ENCODE measurements at regions not wholly inside any gene's neighbourhood (a gene's known extent, or its start where the extent isn't known, plus 50 kb on each side); places are given as distances from the start of the nearest gene placed in this dataset.
"Not testable (repeated sequence)": the region's sequence is repeated elsewhere in the genome, so short reads cannot be mapped to it uniquely, and the experiment has no call there.

- no peaks in the 10 kb centered on the region for H3K27me3 ChIP-seq (ENCODE audit: control insufficient read depth, insufficient read depth, low read length, poor library complexity, severe bottlenecking)
- no peak overlapping the region for H3K9ac ChIP-seq (ENCODE audit: extremely low read depth, low read length, poor library complexity, severe bottlenecking)
- H3K27ac Mint-ChIP-seq = no peak overlapping the region
- H3K27ac ChIP-seq (ENCODE audit: low read depth, low read length) = no peak overlapping the region
- peaks cover 8% of the 10 kb centered on the region for H3K4me1 ChIP-seq (ENCODE audit: control insufficient read depth, insufficient read depth, low read length)
- no peaks in the 10 kb centered on the region for H3K9me3 Mint-ChIP-seq
- no peak overlapping the region for H3K4me3 ChIP-seq (ENCODE audit: low read length)
- 89 to 100% methylated on average over 1 of the region's 1 CpG for WGBS, 2 experiments (ENCODE audit: insufficient coverage in 1 of 2, insufficient read length in 1 of 2)
- H3K27me3 Mint-ChIP-seq (ENCODE audit: insufficient read depth) = no peaks in the 10 kb centered on the region
- H3K36me3 Mint-ChIP-seq (ENCODE audit: low read depth) = no peaks in the 10 kb centered on the region
- H3K4me3 Mint-ChIP-seq = no peak overlapping the region
- TF ChIP-seq, protein P1, sequence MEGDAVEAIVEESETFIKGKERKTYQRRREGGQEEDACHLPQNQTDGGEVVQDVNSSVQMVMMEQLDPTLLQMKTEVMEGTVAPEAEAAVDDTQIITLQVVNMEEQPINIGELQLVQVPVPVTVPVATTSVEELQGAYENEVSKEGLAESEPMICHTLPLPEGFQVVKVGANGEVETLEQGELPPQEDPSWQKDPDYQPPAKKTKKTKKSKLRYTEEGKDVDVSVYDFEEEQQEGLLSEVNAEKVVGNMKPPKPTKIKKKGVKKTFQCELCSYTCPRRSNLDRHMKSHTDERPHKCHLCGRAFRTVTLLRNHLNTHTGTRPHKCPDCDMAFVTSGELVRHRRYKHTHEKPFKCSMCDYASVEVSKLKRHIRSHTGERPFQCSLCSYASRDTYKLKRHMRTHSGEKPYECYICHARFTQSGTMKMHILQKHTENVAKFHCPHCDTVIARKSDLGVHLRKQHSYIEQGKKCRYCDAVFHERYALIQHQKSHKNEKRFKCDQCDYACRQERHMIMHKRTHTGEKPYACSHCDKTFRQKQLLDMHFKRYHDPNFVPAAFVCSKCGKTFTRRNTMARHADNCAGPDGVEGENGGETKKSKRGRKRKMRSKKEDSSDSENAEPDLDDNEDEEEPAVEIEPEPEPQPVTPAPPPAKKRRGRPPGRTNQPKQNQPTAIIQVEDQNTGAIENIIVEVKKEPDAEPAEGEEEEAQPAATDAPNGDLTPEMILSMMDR (conservative IDR thresholded peaks at IDR 0.05) = no peak
- no peak for DNase-seq
- no peaks in the 10 kb centered on the region for H3K9me3 ChIP-seq (ENCODE audit: control insufficient read depth, low read length)
- peaks cover 29% of the 10 kb centered on the region for H3K4me1 Mint-ChIP-seq
- no peaks in the 10 kb centered on the region for H3K36me3 ChIP-seq (ENCODE audit: control insufficient read depth, insufficient read depth, low read length)
Measured at GRCh38 chr3:73259856-73260255, 198.4 kb downstream of the EBLN2 start.

DNA sequence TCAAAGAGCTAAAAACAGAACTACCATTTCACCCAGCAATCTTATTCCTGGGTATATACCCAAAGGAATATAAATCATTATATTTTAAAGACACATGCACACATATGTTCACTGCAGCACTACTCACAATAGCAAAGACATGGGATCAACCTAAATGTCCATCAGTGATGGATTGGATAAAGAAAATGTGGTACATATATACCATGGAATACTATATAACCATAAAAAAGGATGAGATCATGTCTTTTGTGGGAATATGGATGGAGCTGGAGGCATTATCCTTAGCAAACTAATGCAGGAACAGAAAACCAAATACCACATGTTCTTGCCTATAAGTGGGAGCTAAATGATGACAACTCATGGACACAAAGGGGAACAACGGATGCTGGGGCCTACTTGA, 205.1 kb downstream of the EBLN2 start:
- H3K4me3 Mint-ChIP-seq; H3K36me3 ChIP-seq (ENCODE audit: control insufficient read depth, insufficient read depth, low read length); H3K9me3 Mint-ChIP-seq; H3K4me1 ChIP-seq (ENCODE audit: control insufficient read depth, insufficient read depth, low read length); H3K4me1 Mint-ChIP-seq; H3K27ac Mint-ChIP-seq; H3K27me3 ChIP-seq (ENCODE audit: control insufficient read depth, insufficient read depth, low read length, poor library complexity, severe bottlenecking); H3K4me3 ChIP-seq (ENCODE audit: low read length); H3K9ac ChIP-seq (ENCODE audit: extremely low read depth, low read length, poor library complexity, severe bottlenecking); H3K27ac ChIP-seq (ENCODE audit: low read depth, low read length); H3K36me3 Mint-ChIP-seq (ENCODE audit: low read depth); DNase-seq; H3K9me3 ChIP-seq (ENCODE audit: control insufficient read depth, low read length); H3K27me3 Mint-ChIP-seq (ENCODE audit: insufficient read depth): not testable (repeated sequence)
- WGBS, 2 experiments (ENCODE audit: insufficient coverage in 1 of 2, insufficient read length in 1 of 2) = 95% methylated on average over 1 of the region's 1 CpG; no CpG with 5 or more reads in 1 of the 2 experiments

DNA sequence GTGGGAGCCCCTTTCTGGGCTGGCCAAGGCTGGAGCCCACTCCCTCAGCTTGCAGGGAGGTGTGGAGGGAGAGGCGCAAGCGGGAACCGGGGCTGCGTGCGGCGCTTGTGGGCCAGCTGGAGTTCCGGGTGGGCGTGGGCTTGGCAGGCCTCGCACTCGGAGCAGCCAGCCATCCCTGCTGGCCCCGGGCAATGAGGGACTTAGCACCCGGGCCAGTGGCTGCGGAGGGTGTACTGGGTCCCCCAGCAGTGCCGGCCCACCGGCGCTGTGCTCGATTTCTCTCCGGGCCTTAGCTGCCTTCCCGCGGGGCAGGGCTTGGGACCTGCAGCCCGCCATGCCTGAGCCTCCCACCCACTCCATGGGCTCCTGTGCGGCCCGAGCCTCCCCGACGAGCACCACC, 207.7 kb downstream of the EBLN2 start:
- 91 to 100% methylated on average over 2 to 20 of the region's 25 CpGs for WGBS, 2 experiments (ENCODE audit: insufficient coverage in 1 of 2, insufficient read length in 1 of 2)
- not testable (repeated sequence) for H3K27me3 Mint-ChIP-seq (ENCODE audit: insufficient read depth)

DNA sequence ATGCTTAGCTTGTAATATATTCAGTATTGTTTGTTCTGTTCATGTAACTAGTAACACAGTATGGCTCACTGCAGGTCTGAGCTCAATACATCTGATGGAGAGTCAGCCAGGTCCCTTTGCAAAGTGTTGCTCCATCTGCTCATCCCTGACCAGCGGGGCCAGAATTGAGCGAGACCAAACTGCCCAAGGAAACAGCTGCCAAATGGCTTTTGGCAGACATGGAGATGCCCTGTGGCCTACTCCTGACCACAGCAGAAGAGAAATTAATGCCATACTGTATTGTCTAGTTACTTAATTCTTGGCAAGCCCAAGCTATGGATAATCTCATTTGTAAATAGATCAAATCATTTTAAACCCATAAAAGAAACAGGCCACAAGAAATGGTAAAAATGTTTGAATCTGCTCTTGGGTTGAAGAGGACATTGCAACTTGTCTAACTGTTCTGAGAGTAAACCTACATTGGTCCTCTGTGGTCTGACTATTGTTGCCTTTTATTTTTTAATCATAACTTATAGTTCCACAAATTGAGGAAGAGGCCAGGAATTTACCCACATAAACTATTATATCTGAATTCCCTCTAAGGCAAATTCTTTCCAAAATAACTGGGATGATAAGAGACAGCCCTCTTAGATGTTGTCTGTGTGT, 209.5 kb downstream of the EBLN2 start:
- H3K27ac Mint-ChIP-seq = no peak overlapping the region
- WGBS, 2 experiments (ENCODE audit: insufficient coverage in 1 of 2, insufficient read length in 1 of 2) = 97% methylated on average over 2 of the region's 2 CpGs; no CpG with 5 or more reads in 1 of the 2 experiments
- no peaks in the 10 kb centered on the region for H3K27me3 Mint-ChIP-seq (ENCODE audit: insufficient read depth)
- Histone ChIP-seq H3K27ac (ENCODE audit: low read depth, low read length) (no peak overlapping the region), H3K9ac (ENCODE audit: extremely low read depth, low read length, poor library complexity, severe bottlenecking) (no peak overlapping the region), H3K36me3 (ENCODE audit: control insufficient read depth, insufficient read depth, low read length) (no peaks in the 10 kb centered on the region), H3K4me3 (ENCODE audit: low read length) (no peak overlapping the region), H3K4me1 (ENCODE audit: control insufficient read depth, insufficient read depth, low read length) (no peaks in the 10 kb centered on the region), H3K27me3 (ENCODE audit: control insufficient read depth, insufficient read depth, low read length, poor library complexity, severe bottlenecking) (no peaks in the 10 kb centered on the region), H3K9me3 (ENCODE audit: control insufficient read depth, low read length) (no peaks in the 10 kb centered on the region)
- no peak for DNase-seq
- H3K4me1 Mint-ChIP-seq = no peaks in the 10 kb centered on the region
- H3K36me3 Mint-ChIP-seq (ENCODE audit: low read depth) = no peaks in the 10 kb centered on the region
- no peak overlapping the region for H3K4me3 Mint-ChIP-seq
- H3K9me3 Mint-ChIP-seq = peaks cover 3% of the 10 kb centered on the region
- TF ChIP-seq, protein P1 (conservative IDR thresholded peaks at IDR 0.05) = no peak

More for the DNA sequence above, 207.7 kb downstream of the EBLN2 start:
- H3K27me3 ChIP-seq (ENCODE audit: control insufficient read depth, insufficient read depth, low read length, poor library complexity, severe bottlenecking); H3K9me3 Mint-ChIP-seq; H3K27ac ChIP-seq (ENCODE audit: low read depth, low read length); DNase-seq; H3K27ac Mint-ChIP-seq; H3K9ac ChIP-seq (ENCODE audit: extremely low read depth, low read length, poor library complexity, severe bottlenecking); H3K36me3 ChIP-seq (ENCODE audit: control insufficient read depth, insufficient read depth, low read length); H3K4me3 ChIP-seq (ENCODE audit: low read length); H3K36me3 Mint-ChIP-seq (ENCODE audit: low read depth); H3K4me1 ChIP-seq (ENCODE audit: control insufficient read depth, insufficient read depth, low read length); H3K9me3 ChIP-seq (ENCODE audit: control insufficient read depth, low read length); H3K4me1 Mint-ChIP-seq; H3K4me3 Mint-ChIP-seq: not testable (repeated sequence)
